LNCAP (cell line): ENCODE measurements at regions not wholly inside any gene's neighbourhood (a gene's known extent, or its start where the extent isn't known, plus 50 kb on each side); places are given as distances from the start of the nearest gene placed in this dataset.

Experiments
- TF ChIP-seq, protein P1 (sequence below): fragments of 450-650 bp; IDR thresholded peaks from 2 replicates; pipeline ENCODE4 v1.5.1; 2017; ENCODE audit warnings: mild to moderate bottlenecking

DNA sequence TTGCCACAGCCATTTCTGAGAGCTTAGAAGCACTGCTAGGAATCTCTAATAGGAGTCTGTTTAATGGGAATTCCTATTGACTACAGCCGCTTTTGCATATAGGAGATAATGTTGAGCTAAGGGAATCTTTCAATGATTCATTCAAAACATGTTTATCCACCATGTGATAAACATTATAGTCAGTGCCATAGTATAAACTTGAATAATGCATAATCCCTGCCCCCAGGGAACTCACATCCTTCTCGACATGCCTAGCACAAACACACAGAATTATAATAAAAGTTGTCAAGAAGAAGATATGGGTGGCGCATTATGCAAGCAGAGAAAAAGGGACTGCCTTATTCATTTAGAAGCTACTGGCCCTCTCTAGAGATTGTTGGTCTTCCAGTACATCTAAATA, 248.0 kb downstream of the DAD1 start:
- TF ChIP-seq, protein P1, sequence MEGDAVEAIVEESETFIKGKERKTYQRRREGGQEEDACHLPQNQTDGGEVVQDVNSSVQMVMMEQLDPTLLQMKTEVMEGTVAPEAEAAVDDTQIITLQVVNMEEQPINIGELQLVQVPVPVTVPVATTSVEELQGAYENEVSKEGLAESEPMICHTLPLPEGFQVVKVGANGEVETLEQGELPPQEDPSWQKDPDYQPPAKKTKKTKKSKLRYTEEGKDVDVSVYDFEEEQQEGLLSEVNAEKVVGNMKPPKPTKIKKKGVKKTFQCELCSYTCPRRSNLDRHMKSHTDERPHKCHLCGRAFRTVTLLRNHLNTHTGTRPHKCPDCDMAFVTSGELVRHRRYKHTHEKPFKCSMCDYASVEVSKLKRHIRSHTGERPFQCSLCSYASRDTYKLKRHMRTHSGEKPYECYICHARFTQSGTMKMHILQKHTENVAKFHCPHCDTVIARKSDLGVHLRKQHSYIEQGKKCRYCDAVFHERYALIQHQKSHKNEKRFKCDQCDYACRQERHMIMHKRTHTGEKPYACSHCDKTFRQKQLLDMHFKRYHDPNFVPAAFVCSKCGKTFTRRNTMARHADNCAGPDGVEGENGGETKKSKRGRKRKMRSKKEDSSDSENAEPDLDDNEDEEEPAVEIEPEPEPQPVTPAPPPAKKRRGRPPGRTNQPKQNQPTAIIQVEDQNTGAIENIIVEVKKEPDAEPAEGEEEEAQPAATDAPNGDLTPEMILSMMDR = no peak

- TF ChIP-seq, protein P1 = no peak
Observed at GRCh38 chr14:22338917-22339715, 249.9 kb downstream of the DAD1 start.

- TF ChIP-seq, protein P1 = no peak
Observed at GRCh38 chr14:22338381-22338780, 250.6 kb downstream of the DAD1 start.

- TF ChIP-seq, protein P1 = no peak
Observed at GRCh38 chr14:22337938-22338337, 251.1 kb downstream of the DAD1 start.

GRCh38 chr14:22337521-22337920, 251.5 kb downstream of the DAD1 start:
- TF ChIP-seq, protein P1 = no peak

- TF ChIP-seq, protein P1 = no peak
Observed at GRCh38 chr14:22336031-22336430, 253.0 kb downstream of the DAD1 start.

DNA sequence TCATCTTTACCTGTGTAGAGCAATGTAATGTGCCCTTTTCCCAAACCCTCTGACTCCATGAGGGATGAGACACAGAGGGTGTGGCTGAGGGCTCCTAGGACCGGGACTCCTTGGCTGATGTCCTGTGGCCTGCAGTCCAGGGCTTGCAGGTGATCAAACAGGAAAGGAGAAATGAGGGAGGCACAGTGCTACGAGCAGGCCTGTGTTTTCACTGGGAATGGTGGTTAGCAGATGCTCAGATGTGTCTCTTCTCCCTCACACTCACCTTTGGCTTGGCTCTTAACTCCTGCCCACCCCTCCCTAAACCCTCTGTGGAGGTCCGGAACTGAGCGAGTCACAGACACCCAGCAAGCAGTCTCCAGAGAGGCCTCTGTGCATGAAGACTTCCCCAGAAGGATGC, 254.4 kb downstream of the DAD1 start:
- TF ChIP-seq, protein P1 = no peak

- TF ChIP-seq, protein P1 = no peak
Observed at GRCh38 chr14:22334275-22334577, 254.8 kb downstream of the DAD1 start.
